MM.1S (cell line): ENCODE measurements at regions not wholly inside any gene's neighbourhood (a gene's known extent, or its start where the extent isn't known, plus 50 kb on each side); places are given as distances from the start of the nearest gene placed in this dataset.

Experiments
- EZH2 ChIP-seq: fragments of 300-600 bp; sonication (generic); optimal IDR thresholded peaks from 2 replicates; pipeline ENCODE3; 2017; ENCODE audit warnings: low read depth, mild to moderate bottlenecking, antibody characterized with exemption, low read length, mixed read lengths
- EZH2phosphoT487 ChIP-seq: fragments of 300-600 bp; sonication (generic); IDR thresholded peaks from 2 replicates; pipeline ENCODE4 v1.6.1; 2018; ENCODE audit warnings: antibody characterized with exemption, low read length
- TF ChIP-seq, protein P1 (sequence below): fragments of 300-600 bp; sonication (generic); IDR thresholded peaks from 2 replicates; pipeline ENCODE4 v1.5.1; 2016; ENCODE audit warnings: antibody characterized with exemption, low read length, mixed read lengths

DNA sequence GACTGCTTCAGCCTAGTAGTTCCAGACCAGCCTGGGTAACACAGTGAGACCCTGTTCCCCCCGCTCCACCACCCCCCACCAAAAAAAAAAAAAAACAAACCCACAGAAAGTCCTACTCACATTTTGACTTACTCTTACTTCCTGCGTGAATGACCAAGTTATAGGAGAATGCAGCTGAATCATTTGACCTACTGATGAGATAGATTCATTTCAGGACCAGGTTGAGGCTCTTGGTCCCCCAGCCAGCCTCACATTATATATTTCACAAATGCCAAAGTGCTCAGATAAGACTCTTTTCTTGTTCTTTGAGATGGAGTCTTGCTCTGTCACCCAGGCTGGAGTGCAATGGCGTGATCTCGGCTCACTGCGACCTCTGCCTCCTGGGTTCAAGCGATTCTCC lies 70.2 kb downstream of the KLF5 start:
- TF ChIP-seq EZH2 (no peak), EZH2phosphoT487 (no peak)
- TF ChIP-seq, protein P1, sequence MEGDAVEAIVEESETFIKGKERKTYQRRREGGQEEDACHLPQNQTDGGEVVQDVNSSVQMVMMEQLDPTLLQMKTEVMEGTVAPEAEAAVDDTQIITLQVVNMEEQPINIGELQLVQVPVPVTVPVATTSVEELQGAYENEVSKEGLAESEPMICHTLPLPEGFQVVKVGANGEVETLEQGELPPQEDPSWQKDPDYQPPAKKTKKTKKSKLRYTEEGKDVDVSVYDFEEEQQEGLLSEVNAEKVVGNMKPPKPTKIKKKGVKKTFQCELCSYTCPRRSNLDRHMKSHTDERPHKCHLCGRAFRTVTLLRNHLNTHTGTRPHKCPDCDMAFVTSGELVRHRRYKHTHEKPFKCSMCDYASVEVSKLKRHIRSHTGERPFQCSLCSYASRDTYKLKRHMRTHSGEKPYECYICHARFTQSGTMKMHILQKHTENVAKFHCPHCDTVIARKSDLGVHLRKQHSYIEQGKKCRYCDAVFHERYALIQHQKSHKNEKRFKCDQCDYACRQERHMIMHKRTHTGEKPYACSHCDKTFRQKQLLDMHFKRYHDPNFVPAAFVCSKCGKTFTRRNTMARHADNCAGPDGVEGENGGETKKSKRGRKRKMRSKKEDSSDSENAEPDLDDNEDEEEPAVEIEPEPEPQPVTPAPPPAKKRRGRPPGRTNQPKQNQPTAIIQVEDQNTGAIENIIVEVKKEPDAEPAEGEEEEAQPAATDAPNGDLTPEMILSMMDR, result no peak
